Thyroid gland (tissue), 4 donors: ENCODE measurements at regions not wholly inside any gene's neighbourhood (a gene's known extent, or its start where the extent isn't known, plus 50 kb on each side); places are given as distances from the start of the nearest gene placed in this dataset.

ENCODE experiments used
- DNase-seq, 2 donors: peaks; one replicate each; pipeline ENCODE4 v3.0.0-alpha.2; 2019
- H3K27ac ChIP-seq, 3 donors: fragments of 200-600 bp; sonication (generic); 1 replicate in 2 of 3; 2 replicates in 1 of 3; pipeline ENCODE4 v1.5.1; 2016 to 2019; ENCODE audit warnings: mild to moderate bottlenecking in 1 of 3, moderate library complexity in 1 of 3
- H3K27me3 ChIP-seq: fragments of 200-600 bp; sonication (generic); one replicate; pipeline ENCODE4 v1.5.1; 2019
- H3K36me3 ChIP-seq, 2 donors: fragments of 200-600 bp; sonication (generic); one replicate each; pipeline ENCODE4 v1.5.1; 2016 to 2019
- H3K4me1 ChIP-seq, 2 donors: fragments of 200-600 bp; sonication (generic); one replicate each; pipeline ENCODE4 v1.5.1; 2017 to 2019
- H3K4me3 ChIP-seq, 3 donors: fragments of 200-600 bp; sonication (generic); replicated peaks in 1 of 3; 1 replicate in 2 of 3; 2 replicates in 1 of 3; pipeline ENCODE4 v1.5.1; 2016; ENCODE audit warnings: mild to moderate bottlenecking in 1 of 3
- H3K9me3 ChIP-seq: fragments of 200-600 bp; sonication (generic); one replicate; pipeline ENCODE4 v1.5.1; 2017
- POLR2A ChIP-seq, 2 donors: fragments of 450-650 bp; IDR thresholded peaks; one replicate each; pipeline ENCODE4 v1.6.1; 2017; ENCODE audit warnings: antibody characterized with exemption in 2 of 2, mild to moderate bottlenecking in 2 of 2, moderate library complexity in 1 of 2
- WGBS, 2 donors: methylation state at CpG; one replicate each; pipeline ENCODE4 v1.1.5; 2017; 5-methylcytosine and 5-hydroxymethylcytosine counted together
- intact Hi-C: fragments of 100-400 bp; cut with DNase I; formaldehyde crosslinking; loops from one replicate; pipeline ENCODE4 v1.15.1; 2023
- TF ChIP-seq, protein P1 (sequence below), 6 experiments: fragments of 200-600 bp in 3 of 6; fragments of 450-650 bp in 3 of 6; sonication (generic) in 3 of 6; IDR thresholded peaks; one replicate each; pipeline ENCODE4 v1.5.1; 2016 to 2019; ENCODE audit warnings: antibody characterized with exemption in 6 of 6, mild to moderate bottlenecking in 2 of 6, inconsistent platforms in 1 of 6, moderate library complexity in 1 of 6

DNA sequence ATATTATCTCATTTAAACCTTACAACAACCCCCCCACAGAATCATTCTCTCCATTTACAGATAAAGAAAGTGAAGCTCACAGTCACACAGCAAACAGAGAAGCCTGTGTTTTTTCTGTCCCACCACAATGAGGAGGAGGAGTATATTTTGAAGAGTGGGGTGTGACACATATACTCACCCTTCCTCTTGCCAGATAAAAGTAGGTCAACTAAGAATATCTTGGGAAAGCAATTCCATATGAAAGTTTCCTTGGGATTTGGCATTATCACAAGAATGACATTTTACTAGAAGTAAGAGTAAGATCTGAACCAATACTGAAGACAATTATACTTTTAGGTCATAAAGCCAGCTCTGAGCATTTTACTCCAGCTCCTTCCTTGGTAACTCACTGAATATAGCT is 287.5 kb upstream of the HTR2A start:
- Histone ChIP-seq H3K27ac (no peak overlapping the region), H3K9me3 (no peaks in the 10 kb centered on the region), H3K4me3 (no peak overlapping the region), H3K36me3 (no peaks in the 10 kb centered on the region), H3K4me1 (no peaks in the 10 kb centered on the region), H3K27me3 (no peaks in the 10 kb centered on the region)
- intact Hi-C loops, result no loop called here
- DNase-seq, result no peak
- TF ChIP-seq, protein P1, sequence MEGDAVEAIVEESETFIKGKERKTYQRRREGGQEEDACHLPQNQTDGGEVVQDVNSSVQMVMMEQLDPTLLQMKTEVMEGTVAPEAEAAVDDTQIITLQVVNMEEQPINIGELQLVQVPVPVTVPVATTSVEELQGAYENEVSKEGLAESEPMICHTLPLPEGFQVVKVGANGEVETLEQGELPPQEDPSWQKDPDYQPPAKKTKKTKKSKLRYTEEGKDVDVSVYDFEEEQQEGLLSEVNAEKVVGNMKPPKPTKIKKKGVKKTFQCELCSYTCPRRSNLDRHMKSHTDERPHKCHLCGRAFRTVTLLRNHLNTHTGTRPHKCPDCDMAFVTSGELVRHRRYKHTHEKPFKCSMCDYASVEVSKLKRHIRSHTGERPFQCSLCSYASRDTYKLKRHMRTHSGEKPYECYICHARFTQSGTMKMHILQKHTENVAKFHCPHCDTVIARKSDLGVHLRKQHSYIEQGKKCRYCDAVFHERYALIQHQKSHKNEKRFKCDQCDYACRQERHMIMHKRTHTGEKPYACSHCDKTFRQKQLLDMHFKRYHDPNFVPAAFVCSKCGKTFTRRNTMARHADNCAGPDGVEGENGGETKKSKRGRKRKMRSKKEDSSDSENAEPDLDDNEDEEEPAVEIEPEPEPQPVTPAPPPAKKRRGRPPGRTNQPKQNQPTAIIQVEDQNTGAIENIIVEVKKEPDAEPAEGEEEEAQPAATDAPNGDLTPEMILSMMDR (IDR thresholded peaks at IDR 0.05), result no peak
- TF ChIP-seq POLR2A (IDR thresholded peaks at IDR 0.05), result no peak

DNA sequence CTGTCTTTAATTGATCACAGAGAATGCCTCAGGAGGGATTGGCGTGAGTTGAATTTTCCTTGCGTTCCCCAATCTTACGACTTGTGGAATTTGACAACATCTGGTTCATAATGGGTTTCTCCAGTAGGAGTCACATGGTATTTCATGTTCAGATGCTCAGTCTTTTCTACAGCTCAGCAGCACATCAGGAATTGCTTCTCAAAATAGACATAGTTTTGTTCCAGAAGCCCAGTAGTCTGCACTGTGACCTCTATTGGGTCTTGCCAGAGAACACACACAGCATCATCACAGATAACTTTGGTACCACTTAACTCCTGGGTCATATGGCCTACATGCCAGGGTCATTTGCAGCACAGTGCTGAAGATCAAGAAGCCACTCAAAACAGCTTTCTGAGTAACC is 282.5 kb upstream of the HTR2A start:
- no peak overlapping the region for H3K27ac ChIP-seq
- intact Hi-C loops, result no loop called here
- H3K9me3 ChIP-seq, result no peaks in the 10 kb centered on the region
- H3K4me3 ChIP-seq, result no peak overlapping the region
- WGBS, 2 donors, result 90 to 93% methylated on average over 3 of the region's 3 CpGs
- H3K27me3 ChIP-seq, result no peaks in the 10 kb centered on the region
- no peaks in the 10 kb centered on the region for H3K4me1 ChIP-seq
- H3K36me3 ChIP-seq, result no peaks in the 10 kb centered on the region
- no peak for DNase-seq
- TF ChIP-seq, protein P1 (IDR thresholded peaks at IDR 0.05), result no peak
- no peak for TF ChIP-seq POLR2A (IDR thresholded peaks at IDR 0.05)

DNA sequence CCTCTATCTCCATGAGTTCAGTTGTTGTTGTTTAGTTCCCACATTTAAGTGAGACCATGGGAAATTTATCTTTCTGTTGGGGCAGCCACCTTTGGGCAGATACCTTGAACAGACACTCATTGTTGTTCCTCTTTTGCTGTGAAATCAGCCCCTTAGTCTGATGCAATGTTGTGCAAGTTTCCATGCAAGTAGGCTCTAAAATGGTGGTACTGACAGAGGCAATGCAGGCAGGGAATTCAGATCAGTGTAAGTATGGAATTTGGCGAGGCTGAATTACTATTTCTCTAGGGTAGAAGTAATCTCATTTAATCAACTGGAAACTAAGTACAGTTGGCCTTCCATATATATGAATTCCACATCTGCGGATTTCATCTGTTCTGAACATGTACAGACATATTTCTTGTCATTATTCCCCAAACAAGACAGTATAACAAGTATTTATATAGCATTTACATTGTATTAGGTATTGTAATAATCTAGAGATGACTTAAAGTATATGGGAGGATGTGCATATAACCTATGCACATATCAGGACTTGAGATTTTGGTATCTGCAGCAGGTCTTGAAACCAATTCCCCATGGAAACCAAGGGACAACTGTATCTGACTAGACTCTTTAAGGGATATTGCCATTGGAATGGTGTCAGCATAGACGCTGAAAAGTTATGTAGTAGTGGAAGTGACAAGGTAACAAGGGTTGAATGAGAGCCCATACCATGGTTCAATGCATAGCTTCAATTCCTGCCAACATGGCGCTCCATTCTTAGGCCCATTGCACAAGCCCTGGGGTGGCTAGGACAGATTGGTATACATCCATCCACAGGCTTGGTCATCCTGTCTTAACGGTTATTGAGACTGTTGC is 281.5 kb upstream of the HTR2A start:
- TF ChIP-seq, protein P1 (IDR thresholded peaks at IDR 0.05), result no peak
- no peak for TF ChIP-seq POLR2A (IDR thresholded peaks at IDR 0.05)
- H3K9me3 ChIP-seq, result no peaks in the 10 kb centered on the region
- WGBS, 2 donors, result 71 to 75% methylated on average over 5 of the region's 5 CpGs

DNA sequence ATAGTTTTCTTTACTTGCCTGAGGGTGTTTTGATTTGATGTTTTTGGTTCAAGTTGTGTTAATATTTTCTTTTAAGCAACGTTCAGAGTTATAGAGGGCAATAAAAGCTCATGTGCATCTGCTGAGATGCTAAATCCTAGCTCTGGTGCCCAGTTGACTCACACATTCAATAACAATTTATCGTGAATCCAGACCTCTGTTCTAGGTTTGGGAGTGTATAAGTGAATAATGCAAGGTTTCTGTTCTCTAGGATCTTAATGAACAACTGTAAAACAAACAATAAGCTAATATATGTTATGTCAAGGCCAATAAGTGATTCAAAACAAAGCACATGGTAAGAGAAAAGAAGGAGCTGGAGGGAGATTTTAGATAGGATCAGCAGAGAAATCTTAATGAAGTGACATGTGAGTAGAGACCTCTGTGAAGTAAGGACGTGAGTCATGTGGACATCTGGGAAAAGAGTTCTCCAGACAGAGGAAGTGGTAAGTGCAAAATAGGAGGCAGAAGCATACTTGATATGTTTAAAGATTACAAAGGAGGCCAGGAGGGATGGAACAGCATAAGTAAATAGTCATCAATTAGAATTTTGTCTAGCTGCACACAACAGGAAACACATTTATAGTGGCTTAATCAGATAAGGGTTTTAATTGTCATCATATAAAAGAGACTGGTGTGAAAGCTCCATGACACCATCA is 278.5 kb upstream of the HTR2A start:
- intact Hi-C loops, result no loop called here
- WGBS, 2 donors, result 64 to 69% methylated on average over 3 of the region's 3 CpGs

More for the DNA sequence above, 281.5 kb upstream of the HTR2A start:
- no peak for DNase-seq
- no peaks in the 10 kb centered on the region for H3K27me3 ChIP-seq
- H3K27ac ChIP-seq, result no peak overlapping the region
- H3K4me3 ChIP-seq, result no peak overlapping the region
- intact Hi-C loops, result no loop called here
- no peaks in the 10 kb centered on the region for H3K4me1 ChIP-seq
- H3K36me3 ChIP-seq, result no peaks in the 10 kb centered on the region

More for the DNA sequence above, 278.5 kb upstream of the HTR2A start:
- no peak overlapping the region for H3K27ac ChIP-seq
- TF ChIP-seq POLR2A (IDR thresholded peaks at IDR 0.05), result no peak
- TF ChIP-seq, protein P1 (IDR thresholded peaks at IDR 0.05), result no peak
- no peaks in the 10 kb centered on the region for H3K9me3 ChIP-seq
- no peak for DNase-seq
- no peaks in the 10 kb centered on the region for H3K36me3 ChIP-seq
- H3K27me3 ChIP-seq, result no peaks in the 10 kb centered on the region
- H3K4me1 ChIP-seq, result no peaks in the 10 kb centered on the region
- no peak overlapping the region for H3K4me3 ChIP-seq
